MCF 10A (cell line): ENCODE measurements at regions not wholly inside any gene's neighbourhood (a gene's known extent, or its start where the extent isn't known, plus 50 kb on each side); places are given as distances from the start of the nearest gene placed in this dataset.

Experiments used
- BruUV-seq: library from RNA; stranded (reverse); fragments of 400-500 nt; replicated peaks from 2 replicates; lab custom pipeline; 2021; lab: Mats Ljungman, UMichigan
- CTCF ChIA-PET: fragments of 300-600 bp; sonication (Branson Sonifier 250); formaldehyde crosslinking; extraction: SDS; loops from one replicate; lab custom pipeline; 2021; ENCODE audit warnings: antibody characterized with exemption, inconsistent platforms; lab: Yijun Ruan, JAX
- POLR2A ChIA-PET: fragments of 300-600, 350-650 bp; sonication (Branson Sonifier 250); formaldehyde crosslinking; extraction: SDS; loops from one replicate; lab custom pipeline; 2020; ENCODE audit warnings: antibody characterized with exemption, inconsistent platforms; lab: Yijun Ruan, JAX
- DNase-seq: peaks from one replicate; pipeline ENCODE4 v3.0.0-alpha.2; 2018; ENCODE audit not compliant: unreplicated experiment
- H3K27ac Mint-ChIP-seq: one replicate; pipeline ENCODE4 v1.8.0; 2022; ENCODE audit warnings: mild to moderate bottlenecking, low read depth, mixed read lengths; ENCODE audit not compliant: unreplicated experiment
- H3K27me3 Mint-ChIP-seq: one replicate; pipeline ENCODE4 v1.8.0; 2022; ENCODE audit warnings: mixed read lengths; ENCODE audit not compliant: insufficient read depth, unreplicated experiment
- H3K36me3 Mint-ChIP-seq: one replicate; pipeline ENCODE4 v1.8.0; 2022; ENCODE audit warnings: mild to moderate bottlenecking, moderate library complexity, mixed read lengths; ENCODE audit not compliant: insufficient read depth, unreplicated experiment
- H3K4me1 Mint-ChIP-seq: one replicate; pipeline ENCODE4 v1.8.0; 2022; ENCODE audit warnings: mixed read lengths; ENCODE audit not compliant: insufficient read depth, unreplicated experiment
- H3K4me3 Mint-ChIP-seq: one replicate; pipeline ENCODE4 v1.8.0; 2022; ENCODE audit warnings: mild to moderate bottlenecking, moderate library complexity, mixed read lengths; ENCODE audit not compliant: unreplicated experiment
- H3K9me3 Mint-ChIP-seq: one replicate; pipeline ENCODE4 v1.8.0; 2022; ENCODE audit warnings: mixed read lengths; ENCODE audit not compliant: unreplicated experiment
- CTCF ChIP-seq: fragments of 200-600 bp; IDR thresholded peaks from one replicate; pipeline ENCODE4 v1.8.0; 2022; ENCODE audit warnings: antibody characterized with exemption, mild to moderate bottlenecking; ENCODE audit not compliant: unreplicated experiment
- intact Hi-C: fragments of 100-400 bp; cut with micrococcal nuclease; formaldehyde crosslinking; loops from 2 replicates; pipeline ENCODE4 v1.14.1; 2022

GRCh38 chr6:167717455-167717854, 109.3 kb upstream of the AFDN start:
- intact Hi-C loops, result no loop called here
- Mint-ChIP-seq H3K4me3 (no peak overlapping the region), H3K27ac (no peak overlapping the region), H3K27me3 (peaks cover 86% of the 10 kb centered on the region), H3K36me3 (no peaks in the 10 kb centered on the region), H3K9me3 (peaks cover 8% of the 10 kb centered on the region), H3K4me1 (no peaks in the 10 kb centered on the region)
- ChIA-PET CTCF (no interaction called here), POLR2A (interaction anchor here (0.7 kb wide), 1 partner anchor 192 kb away, joined by 3 read pairs; no protein-coding TSS in a partner anchor)
- no peak for TF ChIP-seq CTCF
- BruUV-seq, result no TSS peak
- no peak for DNase-seq

- ChIA-PET CTCF (interaction anchor here (0.6 kb wide), 1 partner anchor 150 kb away, joined by 3 read pairs; no protein-coding TSS in a partner anchor), POLR2A (interaction anchor here (0.7 kb wide), 1 partner anchor 192 kb away, joined by 3 read pairs; no protein-coding TSS in a partner anchor)
- BruUV-seq, result no TSS peak
- H3K27ac Mint-ChIP-seq, result no peak overlapping the region
- intact Hi-C loops, result no loop called here
- peaks cover 8% of the 10 kb centered on the region for H3K9me3 Mint-ChIP-seq
- no peak overlapping the region for H3K4me3 Mint-ChIP-seq
- TF ChIP-seq CTCF, result no peak
- H3K27me3 Mint-ChIP-seq, result peaks cover 86% of the 10 kb centered on the region
- H3K4me1 Mint-ChIP-seq, result no peaks in the 10 kb centered on the region
- H3K36me3 Mint-ChIP-seq, result no peaks in the 10 kb centered on the region
- DNase-seq, result no peak
Measured at GRCh38 chr6:167717867-167718266, 108.8 kb upstream of the AFDN start.

- ChIA-PET POLR2A (no interaction called here), CTCF (no interaction called here)
- H3K4me3 Mint-ChIP-seq, result no peak overlapping the region
- no peak overlapping the region for H3K27ac Mint-ChIP-seq
- BruUV-seq, result no TSS peak
- peaks cover 8% of the 10 kb centered on the region for H3K9me3 Mint-ChIP-seq
- TF ChIP-seq CTCF, result no peak
- H3K27me3 Mint-ChIP-seq, result peaks cover 67% of the 10 kb centered on the region
- no peaks in the 10 kb centered on the region for H3K4me1 Mint-ChIP-seq
- intact Hi-C loops, result no loop called here
- no peak for DNase-seq
- H3K36me3 Mint-ChIP-seq, result no peaks in the 10 kb centered on the region
Measured at GRCh38 chr6:167719920-167720319, 106.8 kb upstream of the AFDN start.

GRCh38 chr6:167720456-167721285, 106.0 kb upstream of the AFDN start:
- ChIA-PET POLR2A (no interaction called here), CTCF (no interaction called here)
- no peak for DNase-seq
- intact Hi-C loops, result no loop called here
- TF ChIP-seq CTCF, result no peak
- Mint-ChIP-seq H3K4me1 (no peaks in the 10 kb centered on the region), H3K36me3 (no peaks in the 10 kb centered on the region), H3K27ac (no peak overlapping the region), H3K9me3 (peaks cover 8% of the 10 kb centered on the region), H3K27me3 (peaks cover 67% of the 10 kb centered on the region), H3K4me3 (no peak overlapping the region)
- BruUV-seq, result no TSS peak
